Neural crest cell (in vitro differentiated cells): ENCODE measurements at regions not wholly inside any gene's neighbourhood (a gene's known extent, or its start where the extent isn't known, plus 50 kb on each side); places are given as distances from the start of the nearest gene placed in this dataset.
"Not testable (repeated sequence)": the region's sequence is repeated elsewhere in the genome, so short reads cannot be mapped to it uniquely, and the experiment has no call there.

Experiments used
- DNase-seq: peaks from one replicate; pipeline ENCODE4 v3.0.0; 2021; ENCODE audit warnings: low read depth, mixed read lengths, low spot score
- H3K27ac Mint-ChIP-seq: one replicate; pipeline ENCODE4 v1.8.0; 2021; ENCODE audit warnings: mild to moderate bottlenecking, mixed read lengths; ENCODE audit not compliant: unreplicated experiment
- H3K27me3 Mint-ChIP-seq: 2 replicates; pipeline ENCODE4 v1.8.0; 2021; ENCODE audit warnings: low read depth, mild to moderate bottlenecking, mixed read lengths
- H3K36me3 Mint-ChIP-seq: 2 replicates; pipeline ENCODE4 v1.8.0; 2021; ENCODE audit warnings: low read depth, mild to moderate bottlenecking, mixed read lengths
- H3K4me1 Mint-ChIP-seq: 2 replicates; pipeline ENCODE4 v1.8.0; 2021; ENCODE audit warnings: mixed read lengths
- H3K4me3 Mint-ChIP-seq: one replicate; pipeline ENCODE4 v1.8.0; 2021; ENCODE audit warnings: mild to moderate bottlenecking, mixed read lengths
- H3K9me3 Mint-ChIP-seq: 2 replicates; pipeline ENCODE4 v1.8.0; 2021; ENCODE audit warnings: mixed read lengths
- CTCF ChIP-seq: fragments of 200-600 bp; sonication (generic); conservative IDR thresholded peaks from 2 replicates; pipeline ENCODE4 v1.5.0; 2021; ENCODE audit warnings: antibody characterized with exemption, mild to moderate bottlenecking

- DNase-seq: not testable (repeated sequence)
These were observed 68.8 kb upstream of the WIPI2 start for GRCh38 chr7:5121256-5121655.

GRCh38 chr7:5131238-5131637 lies 58.8 kb upstream of the WIPI2 start:
- not testable (repeated sequence) for H3K9me3 Mint-ChIP-seq, H3K4me1 Mint-ChIP-seq, H3K36me3 Mint-ChIP-seq, H3K4me3 Mint-ChIP-seq, DNase-seq, H3K27ac Mint-ChIP-seq, H3K27me3 Mint-ChIP-seq

More at GRCh38 chr7:5121256-5121655, 68.8 kb upstream of the WIPI2 start:
- H3K27ac Mint-ChIP-seq, H3K27me3 Mint-ChIP-seq, H3K36me3 Mint-ChIP-seq, H3K9me3 Mint-ChIP-seq, H3K4me3 Mint-ChIP-seq, H3K4me1 Mint-ChIP-seq: not testable (repeated sequence)

DNA sequence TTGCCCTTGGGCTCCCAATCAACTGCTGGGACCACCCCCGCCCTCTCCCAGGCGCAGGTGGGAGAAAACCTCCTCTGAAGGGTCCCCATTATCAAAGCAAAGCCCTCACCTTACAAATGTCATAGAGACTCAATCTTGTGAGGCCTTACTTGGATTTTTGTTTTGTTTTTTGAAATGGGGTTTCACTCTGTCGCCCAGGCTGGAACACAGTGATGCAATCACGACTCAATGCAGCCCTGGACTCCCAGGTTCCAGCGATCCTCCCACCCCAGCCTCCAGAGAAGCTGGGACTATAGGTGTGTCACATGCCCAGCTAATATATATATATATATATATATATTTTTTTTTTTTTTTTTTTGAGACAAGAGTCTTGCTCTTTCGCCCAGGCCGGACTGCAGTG lies 57.5 kb upstream of the WIPI2 start:
- no peaks in the 10 kb centered on the region for H3K27me3 Mint-ChIP-seq
- no peak overlapping the region for H3K4me3 Mint-ChIP-seq
- H3K27ac Mint-ChIP-seq: no peak overlapping the region
- DNase-seq: no peak
- H3K36me3 Mint-ChIP-seq: no peaks in the 10 kb centered on the region
- no peak for TF ChIP-seq CTCF
- H3K4me1 Mint-ChIP-seq: no peaks in the 10 kb centered on the region
- H3K9me3 Mint-ChIP-seq: no peaks in the 10 kb centered on the region

DNA sequence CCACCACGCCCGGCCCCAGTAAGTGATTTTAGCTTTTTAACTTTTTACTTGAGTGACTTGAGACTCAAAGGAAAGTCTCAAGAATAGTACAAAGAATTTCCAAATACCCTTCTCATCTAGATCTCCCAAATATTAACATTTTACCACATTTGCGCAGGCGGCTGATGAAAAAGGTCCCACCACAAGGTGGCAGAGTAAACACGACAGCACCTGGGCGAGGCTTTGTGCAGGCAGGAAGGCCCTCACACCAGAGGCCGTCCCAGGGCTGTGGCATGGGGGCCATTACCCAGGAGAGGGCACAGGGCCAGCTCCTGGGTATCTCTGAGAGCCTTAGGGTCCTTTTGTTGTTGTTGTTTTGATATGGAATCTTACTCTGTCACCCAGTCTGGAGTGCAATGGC lies 50.0 kb upstream of the WIPI2 start:
- Mint-ChIP-seq H3K9me3 (no peaks in the 10 kb centered on the region), H3K4me3 (no peak overlapping the region), H3K27me3 (no peaks in the 10 kb centered on the region), H3K27ac (no peak overlapping the region), H3K36me3 (no peaks in the 10 kb centered on the region), H3K4me1 (no peaks in the 10 kb centered on the region)
- peak; percentile 57 for TF ChIP-seq CTCF
- peak; percentile 40 for DNase-seq
